IMR-90 (cell line): ENCODE measurements at regions not wholly inside any gene's neighbourhood (a gene's known extent, or its start where the extent isn't known, plus 50 kb on each side); places are given as distances from the start of the nearest gene placed in this dataset.

Experiments
- ATAC-seq: fragments of 200-7000 bp; cut with Tn5 transposase; 2 replicates; pipeline ENCODE4 v1.9.1; 2020; ENCODE audit warnings: low read depth, mild to moderate bottlenecking, moderate library complexity
- BruUV-seq: library from RNA; stranded (reverse); fragments of 400-500 nt; replicated peaks from 2 replicates; lab custom pipeline; 2021; lab: Mats Ljungman, UMichigan
- CTCF ChIA-PET: fragments of 300-600 bp; formaldehyde crosslinking; extraction: SDS; loops from one replicate; lab custom pipeline; 2021; ENCODE audit warnings: antibody characterized with exemption; lab: Yijun Ruan, JAX
- POLR2A ChIA-PET: fragments of 300-600 bp; sonication (Branson Sonifier 250); formaldehyde crosslinking; loops from one replicate; lab custom pipeline; 2022; ENCODE audit warnings: antibody characterized with exemption; ENCODE audit not compliant: unreplicated experiment; lab: Charles Lee
- DNase-seq: peaks from one replicate; pipeline ENCODE4 v3.0.0; 2013
- H2AFZ ChIP-seq: replicated peaks from 2 replicates; pipeline ENCODE3; 2013; ENCODE audit warnings: low read length, mild to moderate bottlenecking; ENCODE audit not compliant: poor library complexity
- H2AK5ac ChIP-seq: 2 replicates; pipeline ENCODE4 v1.6.1; 2013; ENCODE audit warnings: low read depth, low read length, inconsistent platforms
- H2AK9ac ChIP-seq: replicated peaks from 2 replicates; pipeline ENCODE3; 2013; ENCODE audit warnings: mild to moderate bottlenecking, low read depth, low read length, moderate library complexity; ENCODE audit not compliant: poor library complexity
- H2BK120ac ChIP-seq: 2 replicates; pipeline ENCODE4 v1.6.1; 2013; ENCODE audit warnings: low read depth, low read length, inconsistent platforms
- H2BK15ac ChIP-seq: 3 replicates; pipeline ENCODE4 v1.6.1; 2013; ENCODE audit warnings: low read depth, low read length, inconsistent platforms
- H2BK20ac ChIP-seq: 2 replicates; pipeline ENCODE4 v1.6.1; 2013; ENCODE audit warnings: low read depth, mild to moderate bottlenecking, inconsistent platforms, low read length, moderate library complexity
- H2BK5ac ChIP-seq: 2 replicates; pipeline ENCODE4 v1.6.1; 2013; ENCODE audit warnings: mild to moderate bottlenecking, low read depth, low read length, inconsistent platforms; ENCODE audit not compliant: poor library complexity, severe bottlenecking
- H3K14ac ChIP-seq: replicated peaks from 2 replicates; pipeline ENCODE4 v1.6.1; 2013; ENCODE audit warnings: low read depth, low read length, inconsistent platforms
- H3K18ac ChIP-seq: 2 replicates; pipeline ENCODE4 v1.6.1; 2013; ENCODE audit warnings: low read depth, low read length, control low read depth
- H3K23ac ChIP-seq: 2 replicates; pipeline ENCODE4 v1.6.1; 2013; ENCODE audit warnings: low read depth, low read length, inconsistent platforms
- H3K27ac ChIP-seq: 2 replicates; pipeline ENCODE4 v1.5.1; 2013; ENCODE audit warnings: mild to moderate bottlenecking, control low read depth, low read length; ENCODE audit not compliant: insufficient read depth
- H3K27me3 ChIP-seq: 2 replicates; pipeline ENCODE4 v1.6.1; 2013; ENCODE audit warnings: low read length; ENCODE audit not compliant: control insufficient read depth, insufficient read depth
- H3K36me3 ChIP-seq: 2 replicates; pipeline ENCODE4 v1.6.1; 2013; ENCODE audit warnings: low read length, mixed read lengths; ENCODE audit not compliant: control insufficient read depth, insufficient read depth
- H3K4ac ChIP-seq: 2 replicates; pipeline ENCODE4 v1.6.1; 2013; ENCODE audit warnings: low read depth, low read length, inconsistent platforms
- H3K4me1 ChIP-seq: 2 replicates; pipeline ENCODE4 v1.6.1; 2013; ENCODE audit warnings: low read length, mixed read lengths; ENCODE audit not compliant: control insufficient read depth, insufficient read depth
- H3K4me2 ChIP-seq: 2 replicates; pipeline ENCODE4 v1.6.1; 2013; ENCODE audit warnings: low read depth, mild to moderate bottlenecking, control low read depth, low read length, moderate library complexity
- H3K4me3 ChIP-seq: 2 replicates; pipeline ENCODE4 v1.5.1; 2013; ENCODE audit warnings: low read depth, mild to moderate bottlenecking, control low read depth, low read length, moderate library complexity; ENCODE audit not compliant: insufficient read depth
- H3K56ac ChIP-seq: 2 replicates; pipeline ENCODE4 v1.6.1; 2013; ENCODE audit warnings: low read length, inconsistent platforms; ENCODE audit not compliant: insufficient read depth; ENCODE audit errors: extremely low read depth
- H3K79me1 ChIP-seq, 2 experiments: 2 replicates each; pipeline ENCODE4 v1.6.1; 2013; ENCODE audit warnings: low read length in 2 of 2, inconsistent platforms in 1 of 2, low read depth in 1 of 2
- H3K9ac ChIP-seq: 2 replicates; pipeline ENCODE4 v1.6.1; 2013; ENCODE audit warnings: low read depth, low read length, control low read depth
- H3K9me1 ChIP-seq: 2 replicates; pipeline ENCODE4 v1.6.1; 2013; ENCODE audit warnings: low read length, inconsistent platforms; ENCODE audit not compliant: insufficient read depth
- H3K9me3 ChIP-seq: 2 replicates; pipeline ENCODE4 v1.6.1; 2013; ENCODE audit warnings: low read length; ENCODE audit not compliant: control insufficient read depth, insufficient read depth
- H4K20me1 ChIP-seq: 2 replicates; pipeline ENCODE4 v1.6.1; 2013; ENCODE audit warnings: low read length, inconsistent platforms; ENCODE audit not compliant: insufficient read depth
- H4K5ac ChIP-seq: 2 replicates; pipeline ENCODE4 v1.6.1; 2013; ENCODE audit warnings: mild to moderate bottlenecking, low read depth, low read length, control low read depth
- H4K8ac ChIP-seq, 2 experiments: 2 replicates each; pipeline ENCODE4 v1.6.1; 2013; ENCODE audit warnings: low read depth in 2 of 2, low read length in 2 of 2, control low read depth in 1 of 2, inconsistent platforms in 1 of 2
- H4K91ac ChIP-seq: 2 replicates; pipeline ENCODE4 v1.6.1; 2013; ENCODE audit warnings: low read depth, low read length, inconsistent platforms; ENCODE audit not compliant: insufficient read depth
- BHLHE40 ChIP-seq: fragments of 150-350 bp; IDR thresholded peaks from 2 replicates; pipeline ENCODE4 v1.6.1; 2016; ENCODE audit warnings: mild to moderate bottlenecking, low read depth, low read length
- CEBPB ChIP-seq: IDR thresholded peaks from 2 replicates; pipeline ENCODE4 v1.6.1; 2012; ENCODE audit warnings: low read depth, low read length, improper control_type of control experiment
- CHD1 ChIP-seq: IDR thresholded peaks from 2 replicates; pipeline ENCODE4 v1.6.1; 2012; ENCODE audit warnings: low read depth, low read length, improper control_type of control experiment
- CTCF ChIP-seq: conservative IDR thresholded peaks from 2 replicates; pipeline ENCODE4 v1.5.1; 2012; ENCODE audit warnings: mild to moderate bottlenecking, low read depth, low read length, improper control_type of control experiment
- ELK1 ChIP-seq: fragments of 150-350 bp; IDR thresholded peaks from 2 replicates; pipeline ENCODE4 v1.6.1; 2016; ENCODE audit warnings: low read depth, mild to moderate bottlenecking, low read length, moderate library complexity, borderline replicate concordance
- FOS ChIP-seq: fragments of 150-350 bp; IDR thresholded peaks from 2 replicates; pipeline ENCODE4 v1.6.1; 2016; ENCODE audit warnings: low read depth, low read length
- MAFK ChIP-seq: IDR thresholded peaks from 2 replicates; pipeline ENCODE4 v1.6.1; 2012; ENCODE audit warnings: low read depth, low read length, improper control_type of control experiment
- MAZ ChIP-seq: IDR thresholded peaks from 2 replicates; pipeline ENCODE4 v1.6.1; 2012; ENCODE audit warnings: low read depth, mild to moderate bottlenecking, low read length, improper control_type of control experiment, moderate library complexity, borderline replicate concordance
- MXI1 ChIP-seq: IDR thresholded peaks from 2 replicates; pipeline ENCODE4 v1.6.1; 2012; ENCODE audit warnings: low read depth, mild to moderate bottlenecking, low read length, moderate library complexity, borderline replicate concordance
- NFE2L2 ChIP-seq: fragments of 150-350 bp; IDR thresholded peaks from 2 replicates; pipeline ENCODE4 v1.6.1; 2016; ENCODE audit warnings: low read depth, mild to moderate bottlenecking, low read length
- POLR2A ChIP-seq: IDR thresholded peaks from 2 replicates; pipeline ENCODE4 v1.6.1; 2012; ENCODE audit warnings: mild to moderate bottlenecking, low read depth, low read length
- RAD21 ChIP-seq: IDR thresholded peaks from 2 replicates; pipeline ENCODE4 v1.6.1; 2012; ENCODE audit warnings: low read length, improper control_type of control experiment
- RCOR1 ChIP-seq: IDR thresholded peaks from 2 replicates; pipeline ENCODE4 v1.6.1; 2012; ENCODE audit warnings: mild to moderate bottlenecking, low read length, improper control_type of control experiment; ENCODE audit not compliant: insufficient replicate concordance
- RFX5 ChIP-seq: IDR thresholded peaks from 2 replicates; pipeline ENCODE4 v1.8.0; 2012; ENCODE audit warnings: low read depth, mild to moderate bottlenecking, low read length, moderate library complexity
- SMC3 ChIP-seq: fragments of 150-350 bp; IDR thresholded peaks from 2 replicates; pipeline ENCODE4 v1.6.1; 2016; ENCODE audit warnings: low read depth, mild to moderate bottlenecking, antibody characterized with exemption, low read length, moderate library complexity
- USF2 ChIP-seq: fragments of 150-350 bp; IDR thresholded peaks from 2 replicates; pipeline ENCODE4 v1.6.1; 2017; ENCODE audit warnings: mild to moderate bottlenecking, antibody characterized with exemption, low read length, low read depth
- WGBS, 2 experiments: methylation state at CpG; one replicate each; pipeline versions ENCODE4 v1.1.5 to v1.1.7; 2013; ENCODE audit warnings: missing lambda C conversion rate in 2 of 2; ENCODE audit not compliant: insufficient read length in 1 of 2; ENCODE audit errors: extremely low coverage in 2 of 2; 5-methylcytosine and 5-hydroxymethylcytosine counted together
- dilution Hi-C: fragments of 300-500 bp; cut with HindIII; formaldehyde crosslinking; loops from one replicate; pipeline ENCODE4 v1.14.3; 2018; ENCODE audit warnings: low sequenced_read_pairs; ENCODE audit not compliant: unreplicated experiment
- in situ Hi-C: fragments of 300-500 bp; cut with MboI; formaldehyde crosslinking; loops from 3 replicates; pipeline ENCODE4 v1.14.3; 2019; ENCODE audit warnings: low sequenced_read_pairs, inconsistent platforms, mixed read lengths
- intact Hi-C: fragments of 100-400 bp; cut with micrococcal nuclease; formaldehyde crosslinking; loops from 2 replicates; pipeline ENCODE4 v1.10.0; 2022

- H2AK5ac ChIP-seq = no peak overlapping the region
- DNase-seq (no peak), ATAC-seq (no peak)
- H2AFZ ChIP-seq = no peak overlapping the region
- H4K5ac ChIP-seq = no peak overlapping the region
- H2AK9ac ChIP-seq = no peak overlapping the region
- no peaks in the 10 kb centered on the region for H3K27me3 ChIP-seq
- CTCF ChIA-PET = no interaction called here
- no peak overlapping the region for H4K8ac ChIP-seq
- no peak overlapping the region for H3K18ac ChIP-seq
- in situ Hi-C loops (no loop called here), intact Hi-C loops (no loop called here), dilution Hi-C loops (no loop called here)
- no CpG with 5 or more reads among the region's 5 CpGs for WGBS, 2 experiments
- H4K20me1 ChIP-seq = no peaks in the 10 kb centered on the region
- H3K4me3 ChIP-seq = no peak overlapping the region
- H3K9ac ChIP-seq = no peak overlapping the region
- no peak for TF ChIP-seq BHLHE40
- TF ChIP-seq NFE2L2 = no peak
- TF ChIP-seq USF2 = no peak
- TF ChIP-seq RFX5 = no peak
- no peak for TF ChIP-seq RAD21
- no peak for TF ChIP-seq MAZ
- TF ChIP-seq CHD1 = no peak
- TF ChIP-seq RCOR1 = no peak
- no peak for TF ChIP-seq MXI1
- no peak for TF ChIP-seq MAFK
- TF ChIP-seq CTCF = no peak
- no peak for TF ChIP-seq POLR2A
- no peak for TF ChIP-seq SMC3
- no peak for TF ChIP-seq ELK1
- no peak for TF ChIP-seq CEBPB
- no peak for TF ChIP-seq FOS
- no peaks in the 10 kb centered on the region for H3K79me1 ChIP-seq
- no peak overlapping the region for H3K4ac ChIP-seq
- H3K4me2 ChIP-seq = no peak overlapping the region
- BruUV-seq = no TSS peak
- no peaks in the 10 kb centered on the region for H3K9me1 ChIP-seq
- H3K36me3 ChIP-seq = no peaks in the 10 kb centered on the region
- peaks cover 11% of the 10 kb centered on the region for H3K9me3 ChIP-seq
- no peak overlapping the region for H2BK20ac ChIP-seq
- POLR2A ChIA-PET = no interaction called here
- no peak overlapping the region for H2BK5ac ChIP-seq
- H4K91ac ChIP-seq = no peak overlapping the region
- no peaks in the 10 kb centered on the region for H3K4me1 ChIP-seq
- H2BK120ac ChIP-seq = no peak overlapping the region
- no peak overlapping the region for H3K56ac ChIP-seq
- H3K14ac ChIP-seq = no peak overlapping the region
- H3K27ac ChIP-seq = no peak overlapping the region
- no peak overlapping the region for H3K23ac ChIP-seq
- H2BK15ac ChIP-seq = no peak overlapping the region
Observed at GRCh38 chr4:18214411-18215055, 193.0 kb upstream of the LCORL start.
